ENCODE measurements at regions not wholly inside any gene's neighbourhood (a gene's known extent, or its start where the extent isn't known, plus 50 kb on each side); places are given as distances from the start of the nearest gene placed in this dataset.

- no peaks in the 10 kb centered on the region for H3K9me2 ChIP-seq (replicated peaks; ENCODE audit: insufficient read depth, low read length)
- H3K27ac ChIP-seq (ENCODE audit: low read length): no peak overlapping the region
- H3K27me3 ChIP-seq (replicated peaks; ENCODE audit: insufficient read depth, low read length): no peaks in the 10 kb centered on the region
- H3K9me3 ChIP-seq (replicated peaks; ENCODE audit: insufficient read depth, low read length): no peaks in the 10 kb centered on the region
- H3K4me2 ChIP-seq (ENCODE audit: low read depth, low read length): no peak overlapping the region
- no peak overlapping the region for H3K4me3 ChIP-seq (ENCODE audit: low read length)
- no peaks in the 10 kb centered on the region for H3K4me1 ChIP-seq (ENCODE audit: low read length)
- TF ChIP-seq CTCF (IDR thresholded peaks at IDR 0.05; ENCODE audit: low read length): no peak
- no peak for TF ChIP-seq EZH2phosphoT487 (IDR thresholded peaks at IDR 0.05; ENCODE audit: low read length)
- TF ChIP-seq EZH2 (optimal IDR thresholded peaks at IDR 0.05; ENCODE audit: low read depth, low read length): no peak
- no peaks in the 10 kb centered on the region for H3K79me2 ChIP-seq (ENCODE audit: low read length)
- no peaks in the 10 kb centered on the region for H4K20me1 ChIP-seq (ENCODE audit: insufficient read depth, low read length)
- no peak overlapping the region for H2AFZ ChIP-seq (ENCODE audit: low read length)
- H3K9ac ChIP-seq (ENCODE audit: low read length): no peak overlapping the region
- no peaks in the 10 kb centered on the region for H3F3A ChIP-seq (ENCODE audit: insufficient read depth, low read length)
- DNase-seq: no peak
- no peaks in the 10 kb centered on the region for H3K36me3 ChIP-seq (replicated peaks; ENCODE audit: insufficient read depth, low read length)
Observed at GRCh38 chr19:56939951-56940350, 99.4 kb upstream of the PEG3 start.

- no peak overlapping the region for H3K4me2 ChIP-seq (ENCODE audit: low read depth, low read length)
- H3K4me3 ChIP-seq (ENCODE audit: low read length): no peak overlapping the region
- H4K20me1 ChIP-seq (ENCODE audit: insufficient read depth, low read length): no peaks in the 10 kb centered on the region
- H3K27me3 ChIP-seq (replicated peaks; ENCODE audit: insufficient read depth, low read length): no peaks in the 10 kb centered on the region
- H3F3A ChIP-seq (ENCODE audit: insufficient read depth, low read length): no peaks in the 10 kb centered on the region
- H2AFZ ChIP-seq (ENCODE audit: low read length): no peak overlapping the region
- H3K9me3 ChIP-seq (replicated peaks; ENCODE audit: insufficient read depth, low read length): no peaks in the 10 kb centered on the region
- TF ChIP-seq EZH2phosphoT487 (IDR thresholded peaks at IDR 0.05; ENCODE audit: low read length): no peak
- no peak for TF ChIP-seq CTCF (IDR thresholded peaks at IDR 0.05; ENCODE audit: low read length)
- no peak for TF ChIP-seq EZH2 (optimal IDR thresholded peaks at IDR 0.05; ENCODE audit: low read depth, low read length)
- no peaks in the 10 kb centered on the region for H3K79me2 ChIP-seq (ENCODE audit: low read length)
- H3K36me3 ChIP-seq (replicated peaks; ENCODE audit: insufficient read depth, low read length): no peaks in the 10 kb centered on the region
- H3K9ac ChIP-seq (ENCODE audit: low read length): no peak overlapping the region
- H3K27ac ChIP-seq (ENCODE audit: low read length): no peak overlapping the region
- no peaks in the 10 kb centered on the region for H3K4me1 ChIP-seq (ENCODE audit: low read length)
- no peak for DNase-seq
- no peaks in the 10 kb centered on the region for H3K9me2 ChIP-seq (replicated peaks; ENCODE audit: insufficient read depth, low read length)
Observed at GRCh38 chr19:56942756-56943155, 102.2 kb upstream of the PEG3 start.

- no peaks in the 10 kb centered on the region for H3K4me1 ChIP-seq (ENCODE audit: low read length)
- no peaks in the 10 kb centered on the region for H4K20me1 ChIP-seq (ENCODE audit: insufficient read depth, low read length)
- no peak overlapping the region for H3K9ac ChIP-seq (ENCODE audit: low read length)
- H3K9me2 ChIP-seq (replicated peaks; ENCODE audit: insufficient read depth, low read length): no peaks in the 10 kb centered on the region
- H3K4me2 ChIP-seq (ENCODE audit: low read depth, low read length): no peak overlapping the region
- H2AFZ ChIP-seq (ENCODE audit: low read length): no peak overlapping the region
- TF ChIP-seq CTCF (IDR thresholded peaks at IDR 0.05; ENCODE audit: low read length): no peak
- no peak for TF ChIP-seq EZH2phosphoT487 (IDR thresholded peaks at IDR 0.05; ENCODE audit: low read length)
- TF ChIP-seq EZH2 (optimal IDR thresholded peaks at IDR 0.05; ENCODE audit: low read depth, low read length): no peak
- H3F3A ChIP-seq (ENCODE audit: insufficient read depth, low read length): no peaks in the 10 kb centered on the region
- H3K27ac ChIP-seq (ENCODE audit: low read length): no peak overlapping the region
- no peaks in the 10 kb centered on the region for H3K79me2 ChIP-seq (ENCODE audit: low read length)
- H3K36me3 ChIP-seq (replicated peaks; ENCODE audit: insufficient read depth, low read length): no peaks in the 10 kb centered on the region
- no peaks in the 10 kb centered on the region for H3K27me3 ChIP-seq (replicated peaks; ENCODE audit: insufficient read depth, low read length)
- no peaks in the 10 kb centered on the region for H3K9me3 ChIP-seq (replicated peaks; ENCODE audit: insufficient read depth, low read length)
- no peak overlapping the region for H3K4me3 ChIP-seq (ENCODE audit: low read length)
- DNase-seq: no peak
Observed at GRCh38 chr19:56946159-56946558, 105.6 kb upstream of the PEG3 start.
